ENCODE measurements at regions not wholly inside any gene's neighbourhood (a gene's known extent, or its start where the extent isn't known, plus 50 kb on each side); places are given as distances from the start of the nearest gene placed in this dataset.

DNA sequence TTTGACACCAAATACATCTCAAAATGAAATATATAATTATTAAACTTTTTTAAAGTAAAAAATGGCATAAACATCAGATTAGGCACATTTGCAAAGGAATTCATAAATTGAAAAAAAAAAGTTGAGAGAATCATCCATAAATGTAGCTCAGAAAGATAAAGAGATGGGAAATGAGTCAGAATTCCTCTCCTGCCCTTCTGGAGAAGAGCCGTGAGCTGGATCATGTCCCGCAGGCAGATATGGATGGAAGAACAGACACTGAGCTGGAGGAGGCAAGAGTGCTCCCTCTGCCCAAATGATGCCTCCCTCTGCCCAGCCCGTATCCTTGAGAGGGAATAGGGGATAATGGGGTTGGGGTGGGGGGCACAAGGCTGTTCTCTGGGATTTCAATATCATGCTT is 190.9 kb downstream of the TFCP2L1 start:
- no peaks in the 10 kb centered on the region for H3K36me3 ChIP-seq (ENCODE audit: control insufficient read depth, insufficient read depth, low read length)

DNA sequence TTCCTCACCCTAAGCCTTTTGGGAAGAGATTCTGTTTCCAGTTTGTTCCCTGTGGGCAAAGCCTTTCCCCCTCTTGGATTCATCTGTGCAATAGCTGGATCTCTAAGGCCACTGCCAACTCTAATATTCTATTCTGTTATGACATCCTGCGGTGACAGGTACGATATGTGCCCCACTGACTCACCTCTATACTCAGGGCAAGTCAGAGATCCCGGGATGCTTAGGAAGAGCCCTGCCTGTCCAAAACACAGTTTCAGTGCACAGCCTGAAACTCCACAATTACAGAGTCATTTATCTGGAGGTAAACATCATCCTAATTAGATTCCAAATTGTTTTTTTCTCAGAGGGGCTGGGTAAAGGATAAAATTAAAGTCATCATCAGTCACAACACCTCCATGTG is 190.2 kb downstream of the TFCP2L1 start:
- no peak overlapping the region for H3K4me3 ChIP-seq (ENCODE audit: low read depth, low read length)
- no peak for DNase-seq (ENCODE audit: low read depth)
- no peaks in the 10 kb centered on the region for H3K36me3 ChIP-seq (ENCODE audit: control insufficient read depth, insufficient read depth, low read length)
- H3K27me3 ChIP-seq (ENCODE audit: control insufficient read depth, insufficient read depth, low read length): peaks cover 3% of the 10 kb centered on the region
- TF ChIP-seq, protein P1, sequence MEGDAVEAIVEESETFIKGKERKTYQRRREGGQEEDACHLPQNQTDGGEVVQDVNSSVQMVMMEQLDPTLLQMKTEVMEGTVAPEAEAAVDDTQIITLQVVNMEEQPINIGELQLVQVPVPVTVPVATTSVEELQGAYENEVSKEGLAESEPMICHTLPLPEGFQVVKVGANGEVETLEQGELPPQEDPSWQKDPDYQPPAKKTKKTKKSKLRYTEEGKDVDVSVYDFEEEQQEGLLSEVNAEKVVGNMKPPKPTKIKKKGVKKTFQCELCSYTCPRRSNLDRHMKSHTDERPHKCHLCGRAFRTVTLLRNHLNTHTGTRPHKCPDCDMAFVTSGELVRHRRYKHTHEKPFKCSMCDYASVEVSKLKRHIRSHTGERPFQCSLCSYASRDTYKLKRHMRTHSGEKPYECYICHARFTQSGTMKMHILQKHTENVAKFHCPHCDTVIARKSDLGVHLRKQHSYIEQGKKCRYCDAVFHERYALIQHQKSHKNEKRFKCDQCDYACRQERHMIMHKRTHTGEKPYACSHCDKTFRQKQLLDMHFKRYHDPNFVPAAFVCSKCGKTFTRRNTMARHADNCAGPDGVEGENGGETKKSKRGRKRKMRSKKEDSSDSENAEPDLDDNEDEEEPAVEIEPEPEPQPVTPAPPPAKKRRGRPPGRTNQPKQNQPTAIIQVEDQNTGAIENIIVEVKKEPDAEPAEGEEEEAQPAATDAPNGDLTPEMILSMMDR (IDR thresholded peaks at IDR 0.05; ENCODE audit: insufficient read depth, low read length, poor library complexity, severe bottlenecking): no peak

More for the DNA sequence above, 190.9 kb downstream of the TFCP2L1 start:
- TF ChIP-seq, protein P1 (IDR thresholded peaks at IDR 0.05; ENCODE audit: insufficient read depth, low read length, poor library complexity, severe bottlenecking): no peak
- no peak for DNase-seq (ENCODE audit: low read depth)
- Histone ChIP-seq H3K27me3 (ENCODE audit: control insufficient read depth, insufficient read depth, low read length) (peaks cover 3% of the 10 kb centered on the region), H3K4me3 (ENCODE audit: low read depth, low read length) (no peak overlapping the region)

DNA sequence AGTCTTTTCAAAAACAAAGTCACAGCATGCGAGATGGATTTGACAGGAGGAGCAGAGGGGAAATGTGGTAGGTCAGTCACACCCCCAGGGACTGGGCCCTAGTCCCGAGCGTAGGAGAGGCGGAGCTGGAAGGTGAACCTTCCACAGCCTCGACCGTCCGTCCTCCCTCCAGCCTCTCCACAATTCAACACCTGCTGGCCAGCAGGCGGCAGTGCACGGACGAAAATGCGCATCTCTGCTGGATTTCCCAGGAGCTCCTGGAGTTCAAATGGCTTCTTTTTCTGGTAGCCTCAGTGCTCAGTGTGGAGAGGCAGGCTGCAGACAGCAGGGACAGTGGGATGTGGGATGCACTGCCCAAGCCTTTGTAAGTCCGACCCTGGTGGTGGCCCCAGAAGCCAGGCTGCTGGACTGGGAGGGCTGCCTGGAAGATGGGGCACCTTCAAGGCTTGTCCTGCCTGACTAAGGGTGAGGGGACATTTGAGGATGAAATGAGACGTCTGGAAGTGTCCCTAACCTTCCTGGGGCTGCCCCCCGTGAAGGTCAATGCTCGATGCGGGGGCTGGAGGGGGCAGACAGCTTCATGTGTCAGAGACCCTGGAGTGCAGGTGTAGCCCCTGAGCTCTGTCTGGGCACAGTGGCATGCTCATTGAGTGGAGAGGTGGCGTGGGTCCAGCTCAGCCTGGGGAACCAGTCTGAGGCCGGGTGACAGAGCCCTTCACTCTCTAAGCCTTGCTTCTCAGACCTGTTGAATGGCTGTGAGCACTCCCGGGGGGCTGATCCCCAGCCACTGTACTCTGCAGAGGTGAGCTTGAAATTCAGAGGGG is 189.5 kb downstream of the TFCP2L1 start:
- TF ChIP-seq, protein P1 (IDR thresholded peaks at IDR 0.05; ENCODE audit: insufficient read depth, low read length, poor library complexity, severe bottlenecking): peak; percentile 86
- Histone ChIP-seq H3K36me3 (ENCODE audit: control insufficient read depth, insufficient read depth, low read length) (no peaks in the 10 kb centered on the region), H3K4me3 (ENCODE audit: low read depth, low read length) (no peak overlapping the region), H3K27me3 (ENCODE audit: control insufficient read depth, insufficient read depth, low read length) (peaks cover 3% of the 10 kb centered on the region)
- no peak for DNase-seq (ENCODE audit: low read depth)

DNA sequence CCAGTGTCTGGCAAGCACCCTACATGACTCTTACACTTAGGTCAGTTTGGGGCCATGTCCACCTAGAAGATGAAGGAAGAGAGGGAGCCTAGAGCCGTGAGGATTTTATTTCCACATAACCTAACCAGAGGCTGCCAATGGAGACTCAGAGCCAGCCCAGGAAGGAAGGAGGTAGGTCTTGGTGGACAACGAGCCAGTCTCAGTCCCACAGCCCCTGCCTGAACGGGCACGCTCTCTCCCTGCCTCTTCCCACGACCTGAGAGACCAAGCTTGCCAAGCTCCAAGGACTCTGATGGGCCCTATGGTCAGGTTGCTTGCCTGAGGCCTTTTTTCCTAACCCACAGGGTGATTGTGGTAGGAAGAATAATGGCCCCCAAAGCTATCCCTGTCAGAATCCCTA is 188.4 kb downstream of the TFCP2L1 start:
- no peak for DNase-seq (ENCODE audit: low read depth)
- H3K4me3 ChIP-seq (ENCODE audit: low read depth, low read length): no peak overlapping the region
- peaks cover 8% of the 10 kb centered on the region for H3K27me3 ChIP-seq (ENCODE audit: control insufficient read depth, insufficient read depth, low read length)
- TF ChIP-seq, protein P1 (IDR thresholded peaks at IDR 0.05; ENCODE audit: insufficient read depth, low read length, poor library complexity, severe bottlenecking): no peak
- H3K36me3 ChIP-seq (ENCODE audit: control insufficient read depth, insufficient read depth, low read length): no peaks in the 10 kb centered on the region

DNA sequence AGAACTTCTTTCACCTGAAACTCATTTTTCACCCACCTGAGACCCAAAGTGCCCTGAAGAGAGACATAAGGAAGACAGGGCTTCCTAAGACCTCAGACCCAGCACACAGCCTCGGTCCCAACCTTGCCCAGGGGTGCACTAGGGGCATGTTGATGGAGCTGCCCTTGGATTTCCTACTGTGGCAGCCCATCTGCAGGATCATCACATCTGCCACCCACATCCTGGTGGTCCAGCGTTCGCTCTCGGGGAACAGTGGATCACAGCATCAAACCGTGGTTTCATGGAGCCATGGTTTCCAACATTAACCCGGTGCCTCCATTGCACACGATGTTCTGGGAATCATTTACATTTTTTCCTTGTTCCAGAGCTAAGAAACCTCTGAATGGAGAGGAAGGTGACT is 186.4 kb downstream of the TFCP2L1 start:
- Histone ChIP-seq H3K36me3 (ENCODE audit: control insufficient read depth, insufficient read depth, low read length) (no peaks in the 10 kb centered on the region), H3K27me3 (ENCODE audit: control insufficient read depth, insufficient read depth, low read length) (peaks cover 10% of the 10 kb centered on the region), H3K4me3 (ENCODE audit: low read depth, low read length) (no peak overlapping the region)
- TF ChIP-seq, protein P1 (IDR thresholded peaks at IDR 0.05; ENCODE audit: insufficient read depth, low read length, poor library complexity, severe bottlenecking): no peak
- no peak for DNase-seq (ENCODE audit: low read depth)

Measured in kidney epithelial cell (primary cell).